NOMO-1 (cell line): ENCODE measurements at regions not wholly inside any gene's neighbourhood (a gene's known extent, or its start where the extent isn't known, plus 50 kb on each side); places are given as distances from the start of the nearest gene placed in this dataset.

Experiments used
- DNase-seq, 2 experiments: peaks; one replicate each; lab custom pipeline; 2025; ENCODE audit not compliant: unreplicated experiment in 2 of 2; lab: John Stamatoyannopoulos, UW

GRCh38 chr3:130838898-130839600, 54.8 kb upstream of the ATP2C1 start:
- peak; percentile 13 to 66 for DNase-seq

GRCh38 chr3:130839813-130840212, 54.1 kb upstream of the ATP2C1 start:
- no peak for DNase-seq

- DNase-seq: no peak
These were observed 52.5 kb upstream of the ATP2C1 start for GRCh38 chr3:130841357-130841756.

- no peak for DNase-seq
These were observed 50.4 kb upstream of the ATP2C1 start for GRCh38 chr3:130843441-130843840.
